HG02759 (cell line): ENCODE measurements at regions not wholly inside any gene's neighbourhood (a gene's known extent, or its start where the extent isn't known, plus 50 kb on each side); places are given as distances from the start of the nearest gene placed in this dataset.

Source experiments
- ATAC-seq: cut with Tn5 transposase; IDR thresholded peaks from one replicate; pipeline ENCODE4 v1.9.1; 2021; ENCODE audit warnings: mild to moderate bottlenecking, moderate library complexity; ENCODE audit not compliant: unreplicated experiment

- no peak for ATAC-seq
Measured at GRCh38 chr4:166335256-166335938, 462.4 kb downstream of the TLL1 start.

- no peak for ATAC-seq
Measured at GRCh38 chr4:166341992-166342391, 469.0 kb downstream of the TLL1 start.

GRCh38 chr4:166363198-166363597 lies 490.2 kb downstream of the TLL1 start:
- ATAC-seq: no peak

GRCh38 chr4:166366012-166366411 lies 493.0 kb downstream of the TLL1 start:
- no peak for ATAC-seq

GRCh38 chr4:166377578-166377977 lies 504.5 kb downstream of the TLL1 start:
- ATAC-seq: no peak

GRCh38 chr4:166386491-166387360 lies 513.7 kb downstream of the TLL1 start:
- ATAC-seq: no peak

- no peak for ATAC-seq
Measured at GRCh38 chr4:166391501-166391900, 518.5 kb downstream of the TLL1 start.

- no peak for ATAC-seq
Measured at GRCh38 chr4:166399021-166399420, 526.0 kb downstream of the TLL1 start.

- no peak for ATAC-seq
Measured at GRCh38 chr4:166400270-166400894, 527.3 kb downstream of the TLL1 start.

GRCh38 chr4:166413356-166413755 lies 540.3 kb downstream of the TLL1 start:
- no peak for ATAC-seq

- ATAC-seq: no peak
Measured at GRCh38 chr4:166414431-166414830, 541.4 kb downstream of the TLL1 start.

- ATAC-seq: no peak
Measured at GRCh38 chr4:166415749-166416148, 542.7 kb downstream of the TLL1 start.

GRCh38 chr4:166421556-166422156 lies 548.6 kb downstream of the TLL1 start:
- ATAC-seq: no peak

- ATAC-seq: no peak
Measured at GRCh38 chr4:166422475-166422874, 549.4 kb downstream of the TLL1 start.

GRCh38 chr4:166426300-166426863 lies 553.3 kb downstream of the TLL1 start:
- no peak for ATAC-seq

- ATAC-seq: no peak
Measured at GRCh38 chr4:166432125-166432524, 559.1 kb downstream of the TLL1 start.

- no peak for ATAC-seq
Measured at GRCh38 chr4:166432842-166433241, 559.8 kb downstream of the TLL1 start.

GRCh38 chr4:166435449-166435848 lies 562.4 kb downstream of the TLL1 start:
- no peak for ATAC-seq

GRCh38 chr4:166458756-166459155 lies 585.7 kb downstream of the TLL1 start:
- no peak for ATAC-seq

- ATAC-seq: no peak
Measured at GRCh38 chr4:166459621-166460020, 586.6 kb downstream of the TLL1 start.
